Breast epithelium (tissue), 4 donors: ENCODE measurements at regions not wholly inside any gene's neighbourhood (a gene's known extent, or its start where the extent isn't known, plus 50 kb on each side); places are given as distances from the start of the nearest gene placed in this dataset.

Experiments used
- DNase-seq, 2 donors: peaks; one replicate each; pipeline ENCODE4 v3.0.0-alpha.2; 2019; ENCODE audit warnings: low spot score in 2 of 2
- H3K27ac ChIP-seq, 2 donors: fragments of 200-600 bp; sonication (generic) in 1 of 2; one replicate each; pipeline ENCODE4 v1.5.1; 2016 to 2019; ENCODE audit warnings: mild to moderate bottlenecking in 1 of 2
- H3K27me3 ChIP-seq, 2 donors: fragments of 200-600 bp; sonication (generic) in 1 of 2; one replicate each; pipeline versions ENCODE4 v1.5.1 to v1.6.0; 2017 to 2019; ENCODE audit warnings: control low read depth in 1 of 2, mild to moderate bottlenecking in 1 of 2
- H3K36me3 ChIP-seq: fragments of 200-600 bp; one replicate; pipeline ENCODE4 v1.5.1; 2019
- H3K4me1 ChIP-seq, 2 donors: fragments of 200-600 bp; sonication (generic); one replicate each; pipeline ENCODE4 v1.5.1; 2016 to 2019; ENCODE audit warnings: control low read depth in 1 of 2
- H3K4me3 ChIP-seq, 3 donors: fragments of 200-600 bp; sonication (generic); 1 replicate in 2 of 3; 2 replicates in 1 of 3; pipeline ENCODE4 v1.5.1; 2016 to 2019; ENCODE audit warnings: mild to moderate bottlenecking in 3 of 3, moderate library complexity in 2 of 3
- H3K9me3 ChIP-seq, 2 donors: fragments of 200-600 bp; sonication (generic) in 1 of 2; one replicate each; pipeline ENCODE4 v1.5.1; 2016 to 2019; ENCODE audit warnings: control low read depth in 1 of 2
- CTCF ChIP-seq, 3 donors: fragments of 450-650 bp; IDR thresholded peaks; one replicate each; pipeline ENCODE4 v1.5.1; 2016 to 2017; ENCODE audit warnings: antibody characterized with exemption in 3 of 3, mild to moderate bottlenecking in 3 of 3, moderate library complexity in 3 of 3
- POLR2A ChIP-seq: fragments of 450-650 bp; IDR thresholded peaks from one replicate; pipeline ENCODE4 v1.6.1; 2016; ENCODE audit warnings: antibody characterized with exemption, mild to moderate bottlenecking, moderate library complexity
- POLR2AphosphoS5 ChIP-seq, 3 donors: sonication (generic); formaldehyde crosslinking; IDR thresholded peaks; one replicate each; pipeline ENCODE4 v1.6.1; 2017; ENCODE audit warnings: antibody characterized with exemption in 3 of 3
- intact Hi-C: fragments of 100-400 bp; cut with DNase I; formaldehyde crosslinking; loops from one replicate; pipeline ENCODE4 v1.15.1; 2023; ENCODE audit warnings: low total_unique reads

GRCh38 chr5:33257807-33258429, 182.8 kb upstream of the TARS1 start:
- no peaks in the 10 kb centered on the region for H3K4me1 ChIP-seq
- H3K4me3 ChIP-seq: no peak overlapping the region
- H3K27ac ChIP-seq: no peak overlapping the region
- DNase-seq: no peak
- H3K9me3 ChIP-seq: no peaks in the 10 kb centered on the region
- no peaks in the 10 kb centered on the region for H3K27me3 ChIP-seq
- TF ChIP-seq POLR2AphosphoS5 (IDR thresholded peaks at IDR 0.05) (no peak), CTCF (IDR thresholded peaks at IDR 0.05) (no peak), POLR2A (no peak)
- no peaks in the 10 kb centered on the region for H3K36me3 ChIP-seq
- intact Hi-C loops: no loop called here

DNA sequence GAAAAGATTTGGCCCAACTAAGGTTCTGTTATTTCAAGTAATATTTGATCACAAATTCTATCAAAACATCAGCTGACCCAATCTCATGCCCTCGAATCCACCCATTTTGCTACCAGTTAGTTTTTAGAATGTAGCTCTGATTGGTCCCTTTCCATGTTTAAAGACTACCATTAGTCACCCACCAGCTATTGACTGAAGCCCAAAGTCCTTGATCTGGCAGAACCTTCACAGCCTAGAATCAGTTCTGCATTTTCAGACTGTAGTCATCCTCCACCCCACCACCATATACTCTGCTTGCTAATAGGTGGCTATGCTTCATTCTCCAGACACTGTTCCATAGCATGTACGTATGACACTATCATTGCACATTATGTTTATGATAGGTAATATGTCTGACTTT, 182.2 kb upstream of the TARS1 start:
- Histone ChIP-seq H3K9me3 (no peaks in the 10 kb centered on the region), H3K4me1 (no peaks in the 10 kb centered on the region), H3K27ac (no peak overlapping the region), H3K36me3 (no peaks in the 10 kb centered on the region), H3K27me3 (no peaks in the 10 kb centered on the region), H3K4me3 (no peak overlapping the region)
- intact Hi-C loops: no loop called here
- no peak for TF ChIP-seq CTCF (IDR thresholded peaks at IDR 0.05)
- TF ChIP-seq POLR2AphosphoS5 (IDR thresholded peaks at IDR 0.05): no peak
- no peak for TF ChIP-seq POLR2A
- no peak for DNase-seq

- Histone ChIP-seq H3K27ac (no peak overlapping the region), H3K9me3 (no peaks in the 10 kb centered on the region), H3K27me3 (no peaks in the 10 kb centered on the region), H3K4me3 (no peak overlapping the region), H3K4me1 (no peaks in the 10 kb centered on the region), H3K36me3 (no peaks in the 10 kb centered on the region)
- intact Hi-C loops: no loop called here
- TF ChIP-seq POLR2AphosphoS5 (IDR thresholded peaks at IDR 0.05): no peak
- no peak for TF ChIP-seq CTCF (IDR thresholded peaks at IDR 0.05)
- TF ChIP-seq POLR2A: no peak
- DNase-seq: no peak
Measured at GRCh38 chr5:33260098-33260497, 180.7 kb upstream of the TARS1 start.

DNA sequence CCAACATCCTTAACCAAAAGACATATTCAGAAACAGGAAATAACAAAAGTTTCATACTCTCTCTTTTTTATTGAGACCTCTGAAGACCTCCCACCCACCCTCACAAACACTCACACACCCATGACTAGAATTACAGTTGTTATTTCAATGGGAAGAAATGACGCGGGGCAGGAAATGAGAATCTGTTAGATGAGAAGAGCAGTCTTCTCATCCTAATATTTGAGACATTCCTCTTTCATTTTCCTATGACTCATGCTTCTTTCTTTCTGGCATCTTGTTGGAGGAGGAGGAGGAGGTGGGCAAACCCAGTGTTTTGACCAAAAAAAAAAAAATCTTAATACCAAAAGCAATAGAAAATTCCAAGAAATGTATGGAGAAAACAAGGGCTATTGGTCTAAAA, 179.5 kb upstream of the TARS1 start:
- Histone ChIP-seq H3K4me1 (no peaks in the 10 kb centered on the region), H3K27me3 (no peaks in the 10 kb centered on the region), H3K4me3 (no peak overlapping the region), H3K36me3 (no peaks in the 10 kb centered on the region), H3K27ac (no peak overlapping the region), H3K9me3 (no peaks in the 10 kb centered on the region)
- no peak for DNase-seq
- TF ChIP-seq POLR2A: no peak
- no peak for TF ChIP-seq POLR2AphosphoS5 (IDR thresholded peaks at IDR 0.05)
- no peak for TF ChIP-seq CTCF (IDR thresholded peaks at IDR 0.05)
- intact Hi-C loops: no loop called here

DNA sequence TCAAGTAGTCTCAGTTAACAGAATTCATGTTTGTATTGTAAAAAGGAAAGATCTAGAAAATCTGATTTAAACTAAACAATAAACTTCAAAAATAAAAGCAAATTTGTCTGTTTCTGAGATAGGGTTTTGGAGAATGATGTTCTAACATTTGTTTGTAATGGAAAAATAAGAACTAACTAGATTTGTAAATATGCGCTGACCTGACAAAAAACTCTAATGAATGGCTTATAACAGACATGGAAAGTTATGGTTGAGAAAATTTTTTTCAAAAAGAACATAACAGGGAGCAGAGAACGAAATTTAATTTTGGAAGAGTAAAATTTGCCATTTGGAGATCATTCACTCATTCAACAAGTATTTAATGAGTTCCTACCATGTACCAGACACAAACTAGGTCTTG, 179.0 kb upstream of the TARS1 start:
- Histone ChIP-seq H3K4me3 (no peak overlapping the region), H3K9me3 (no peaks in the 10 kb centered on the region), H3K36me3 (no peaks in the 10 kb centered on the region), H3K27me3 (no peaks in the 10 kb centered on the region), H3K27ac (no peak overlapping the region), H3K4me1 (no peaks in the 10 kb centered on the region)
- no peak for TF ChIP-seq CTCF (IDR thresholded peaks at IDR 0.05)
- no peak for TF ChIP-seq POLR2AphosphoS5 (IDR thresholded peaks at IDR 0.05)
- TF ChIP-seq POLR2A: no peak
- DNase-seq: no peak
- intact Hi-C loops: no loop called here
